GM23338 (cell line): ENCODE measurements at regions not wholly inside any gene's neighbourhood (a gene's known extent, or its start where the extent isn't known, plus 50 kb on each side); places are given as distances from the start of the nearest gene placed in this dataset.

Experiments
- ATAC-seq: fragments of 200-7000 bp; cut with Tn5 transposase; 3 replicates; pipeline ENCODE4 v1.9.1; 2020
- DNase-seq: peaks from one replicate; pipeline ENCODE4 v3.0.0-alpha.2; 2015; ENCODE audit warnings: low spot score
- H2AFZ ChIP-seq: fragments of 200-600 bp; sonication (generic); 2 replicates; pipeline ENCODE4 v1.8.0; 2016; ENCODE audit warnings: antibody characterized with exemption, mild to moderate bottlenecking, moderate library complexity
- H3F3A ChIP-seq: fragments of 200-600 bp; sonication (generic); replicated peaks from 2 replicates; pipeline ENCODE4 v1.8.0; 2017; ENCODE audit warnings: antibody characterized with exemption, mixed run types, low read depth
- H3K27ac ChIP-seq: fragments of 200-600 bp; sonication (generic); 2 replicates; pipeline ENCODE4 v1.6.1; 2016; ENCODE audit warnings: low read depth
- H3K27me3 ChIP-seq: fragments of 200-600 bp; sonication (generic); 2 replicates; pipeline ENCODE4 v1.8.0; 2016; ENCODE audit warnings: mild to moderate bottlenecking, mixed run types, moderate library complexity; ENCODE audit not compliant: insufficient read depth
- H3K36me3 ChIP-seq: fragments of 200-600 bp; sonication (generic); 2 replicates; pipeline ENCODE4 v1.8.0; 2016; ENCODE audit warnings: mild to moderate bottlenecking; ENCODE audit not compliant: insufficient read depth
- H3K4me1 ChIP-seq: fragments of 200-600 bp; sonication (generic); 2 replicates; pipeline ENCODE4 v1.8.0; 2016; ENCODE audit warnings: mild to moderate bottlenecking, moderate library complexity; ENCODE audit not compliant: insufficient read depth
- H3K4me2 ChIP-seq: fragments of 200-600 bp; sonication (generic); 2 replicates; pipeline ENCODE4 v1.7.1; 2017; ENCODE audit warnings: mixed run types
- H3K4me3 ChIP-seq: fragments of 200-600 bp; sonication (generic); 2 replicates; pipeline ENCODE4 v1.6.1; 2016; ENCODE audit warnings: mixed run types
- H3K79me2 ChIP-seq: fragments of 200-600 bp; sonication (generic); replicated peaks from 2 replicates; pipeline ENCODE4 v1.8.0; 2017; ENCODE audit warnings: mild to moderate bottlenecking; ENCODE audit not compliant: insufficient read depth
- H3K9me2 ChIP-seq: fragments of 200-600 bp; sonication (generic); 2 replicates; pipeline ENCODE4 v1.8.0; 2017; ENCODE audit not compliant: insufficient read depth
- H4K20me1 ChIP-seq: fragments of 200-600 bp; sonication (generic); replicated peaks from 2 replicates; pipeline ENCODE4 v1.8.0; 2017; ENCODE audit warnings: mild to moderate bottlenecking; ENCODE audit not compliant: insufficient read depth
- H3K27ac Mint-ChIP-seq: 2 replicates; pipeline ENCODE4 v1.8.0; 2020; ENCODE audit warnings: inconsistent platforms, mild to moderate bottlenecking, moderate library complexity, mixed read lengths
- H3K27me3 Mint-ChIP-seq: 3 replicates; pipeline ENCODE4 v1.8.0; 2022; ENCODE audit warnings: low read depth, mild to moderate bottlenecking, moderate library complexity, mixed read lengths, inconsistent platforms; ENCODE audit not compliant: insufficient read depth, poor library complexity
- H3K36me3 Mint-ChIP-seq: 3 replicates; pipeline ENCODE4 v1.8.0; 2021; ENCODE audit warnings: low read depth, mild to moderate bottlenecking, inconsistent platforms, moderate library complexity, mixed read lengths
- H3K4me1 Mint-ChIP-seq: 3 replicates; pipeline ENCODE4 v1.8.0; 2020; ENCODE audit warnings: mild to moderate bottlenecking, inconsistent platforms, mixed read lengths
- H3K4me3 Mint-ChIP-seq: 3 replicates; pipeline ENCODE4 v1.8.0; 2021; ENCODE audit warnings: moderate library complexity, mild to moderate bottlenecking, inconsistent platforms, mixed read lengths
- H3K9me3 Mint-ChIP-seq: 3 replicates; pipeline ENCODE4 v1.8.0; 2020; ENCODE audit warnings: moderate library complexity, mild to moderate bottlenecking, inconsistent platforms, mixed read lengths
- CREB1 ChIP-seq: fragments of 250-450 bp; sonication (Bioruptor Pico); IDR thresholded peaks from 2 replicates; pipeline ENCODE4 v1.5.0; 2020; ENCODE audit warnings: low read depth, mild to moderate bottlenecking, moderate library complexity
- ETS1 ChIP-seq: IDR thresholded peaks from 2 replicates; pipeline ENCODE4 v1.6.1; 2016; ENCODE audit warnings: antibody characterized with exemption
- EZH2 ChIP-seq: fragments of 200-600 bp; sonication (generic); IDR thresholded peaks from one replicate; pipeline ENCODE4 v1.8.0; 2017; ENCODE audit warnings: antibody characterized with exemption, mild to moderate bottlenecking, low read depth; ENCODE audit not compliant: unreplicated experiment
- EZH2phosphoT487 ChIP-seq: fragments of 200-600 bp; sonication (generic); IDR thresholded peaks from one replicate; pipeline ENCODE4 v1.8.1; 2018; ENCODE audit warnings: antibody characterized with exemption; ENCODE audit not compliant: unreplicated experiment
- JUNB ChIP-seq: IDR thresholded peaks from one replicate; pipeline ENCODE4 v1.6.1; 2016; ENCODE audit warnings: antibody characterized with exemption; ENCODE audit not compliant: unreplicated experiment
- NANOG ChIP-seq: IDR thresholded peaks from 2 replicates; pipeline ENCODE4 v1.6.1; 2016; ENCODE audit warnings: antibody characterized with exemption, borderline replicate concordance
- REST ChIP-seq: IDR thresholded peaks from one replicate; pipeline ENCODE4 v1.6.1; 2018; ENCODE audit warnings: antibody characterized with exemption; ENCODE audit not compliant: unreplicated experiment
- STAT1 ChIP-seq: IDR thresholded peaks from one replicate; pipeline ENCODE4 v1.6.1; 2016; ENCODE audit warnings: antibody characterized with exemption; ENCODE audit not compliant: unreplicated experiment
- ZNF114 ChIP-seq: fragments of 250-450 bp; sonication (Bioruptor Pico); IDR thresholded peaks from 2 replicates; pipeline ENCODE4 v1.5.0; 2020; ENCODE audit warnings: mild to moderate bottlenecking, moderate library complexity
- ZNF462 ChIP-seq: fragments of 250-450 bp; sonication (Bioruptor Pico); IDR thresholded peaks from 2 replicates; pipeline ENCODE4 v1.5.0; 2020; ENCODE audit warnings: mild to moderate bottlenecking, moderate library complexity
- TF ChIP-seq, protein P1 (sequence below), 2 experiments: fragments of 200-600 bp in 1 of 2; sonication (generic) in 1 of 2; conservative IDR thresholded peaks; 2 replicates each; pipeline versions ENCODE4 v1.5.1 to v1.6.1; 2016 to 2017; ENCODE audit warnings: antibody characterized with exemption in 2 of 2, low read depth in 2 of 2, mild to moderate bottlenecking in 2 of 2, moderate library complexity in 1 of 2

DNA sequence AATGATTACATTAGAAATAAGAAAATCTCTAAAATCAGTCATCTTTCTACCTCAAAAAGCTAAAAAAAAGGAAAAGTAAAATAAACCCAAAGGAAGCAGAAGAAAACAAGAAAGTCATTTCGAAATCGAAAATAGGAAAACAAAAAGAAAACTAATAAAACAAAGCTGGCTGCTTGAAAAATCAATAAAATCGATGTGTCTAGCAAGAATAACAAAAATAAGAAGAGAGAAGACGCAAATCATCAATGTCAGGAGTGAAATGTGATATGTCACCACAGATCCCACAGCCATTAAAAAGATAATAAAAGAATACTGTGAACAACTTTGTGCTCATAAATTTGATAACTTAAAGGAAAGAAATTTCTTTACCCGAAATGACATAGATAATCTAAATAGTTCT lies 218.1 kb upstream of the S1PR3 start (continued):
- TF ChIP-seq NANOG (no peak), ZNF114 (CRISPR knock-in tag) (no peak), EZH2phosphoT487 (no peak), EZH2 (no peak)

- no peak for ATAC-seq
- Histone ChIP-seq H3K27ac (no peak overlapping the region), H3K27me3 (no peaks in the 10 kb centered on the region), H3K79me2 (no peaks in the 10 kb centered on the region), H3F3A (no peaks in the 10 kb centered on the region), H4K20me1 (no peaks in the 10 kb centered on the region), H3K36me3 (no peaks in the 10 kb centered on the region), H3K4me1 (peaks cover 3% of the 10 kb centered on the region; the same call in 1 of the 2 replicates), H3K4me3 (no peak overlapping the region), H3K4me2 (no peak overlapping the region), H3K9me2 (no peaks in the 10 kb centered on the region), H2AFZ (no peak overlapping the region)
- no peak for DNase-seq
- H3K4me3 Mint-ChIP-seq, result no peak overlapping the region
- no peaks in the 10 kb centered on the region for H3K9me3 Mint-ChIP-seq
- peaks cover 8% of the 10 kb centered on the region for H3K4me1 Mint-ChIP-seq
- H3K36me3 Mint-ChIP-seq, result no peaks in the 10 kb centered on the region
- peaks cover 2% of the 10 kb centered on the region for H3K27me3 Mint-ChIP-seq
- TF ChIP-seq NANOG (no peak), EZH2phosphoT487 (no peak), REST (no peak), ETS1 (no peak), STAT1 (no peak), CREB1 (CRISPR knock-in tag) (no peak), ZNF462 (CRISPR knock-in tag) (no peak), JUNB (no peak), EZH2 (no peak)
- TF ChIP-seq, protein P1, sequence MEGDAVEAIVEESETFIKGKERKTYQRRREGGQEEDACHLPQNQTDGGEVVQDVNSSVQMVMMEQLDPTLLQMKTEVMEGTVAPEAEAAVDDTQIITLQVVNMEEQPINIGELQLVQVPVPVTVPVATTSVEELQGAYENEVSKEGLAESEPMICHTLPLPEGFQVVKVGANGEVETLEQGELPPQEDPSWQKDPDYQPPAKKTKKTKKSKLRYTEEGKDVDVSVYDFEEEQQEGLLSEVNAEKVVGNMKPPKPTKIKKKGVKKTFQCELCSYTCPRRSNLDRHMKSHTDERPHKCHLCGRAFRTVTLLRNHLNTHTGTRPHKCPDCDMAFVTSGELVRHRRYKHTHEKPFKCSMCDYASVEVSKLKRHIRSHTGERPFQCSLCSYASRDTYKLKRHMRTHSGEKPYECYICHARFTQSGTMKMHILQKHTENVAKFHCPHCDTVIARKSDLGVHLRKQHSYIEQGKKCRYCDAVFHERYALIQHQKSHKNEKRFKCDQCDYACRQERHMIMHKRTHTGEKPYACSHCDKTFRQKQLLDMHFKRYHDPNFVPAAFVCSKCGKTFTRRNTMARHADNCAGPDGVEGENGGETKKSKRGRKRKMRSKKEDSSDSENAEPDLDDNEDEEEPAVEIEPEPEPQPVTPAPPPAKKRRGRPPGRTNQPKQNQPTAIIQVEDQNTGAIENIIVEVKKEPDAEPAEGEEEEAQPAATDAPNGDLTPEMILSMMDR (conservative IDR thresholded peaks at IDR 0.05; ENCODE audit: low read depth in 2 of 2), result no peak
- H3K27ac Mint-ChIP-seq, result no peak overlapping the region
Observed at GRCh38 chr9:88773627-88774244, 217.5 kb upstream of the S1PR3 start.
